Stimulated activated CD8-positive, alpha-beta memory T cell treated with anti-CD3 and anti-CD28 coated beads, Interleukin-4, amount 100 ng/mL, for 1 hour (primary cell): ENCODE measurements at regions not wholly inside any gene's neighbourhood (a gene's known extent, or its start where the extent isn't known, plus 50 kb on each side); places are given as distances from the start of the nearest gene placed in this dataset.

Source experiments
- DNase-seq, 2 donors: peaks; one replicate each; pipeline ENCODE4 v3.0.0-alpha.2; 2020; ENCODE audit warnings: low read depth in 2 of 2, low spot score in 1 of 2

- no peak for DNase-seq
Observed at GRCh38 chr2:6392354-6392753, 473.4 kb downstream of the CMPK2 start.

GRCh38 chr2:6392966-6393365 lies 472.7 kb downstream of the CMPK2 start:
- DNase-seq: no peak

GRCh38 chr2:6393819-6394218 lies 471.9 kb downstream of the CMPK2 start:
- no peak for DNase-seq

- DNase-seq: no peak
Observed at GRCh38 chr2:6394276-6394675, 471.4 kb downstream of the CMPK2 start.

- no peak for DNase-seq
Observed at GRCh38 chr2:6398421-6398820, 467.3 kb downstream of the CMPK2 start.

GRCh38 chr2:6401301-6401700 lies 464.4 kb downstream of the CMPK2 start:
- DNase-seq: no peak

- no peak for DNase-seq
Observed at GRCh38 chr2:6408057-6408456, 457.6 kb downstream of the CMPK2 start.

- DNase-seq: no peak
Observed at GRCh38 chr2:6410313-6410712, 455.4 kb downstream of the CMPK2 start.

GRCh38 chr2:6412533-6413091 lies 453.1 kb downstream of the CMPK2 start:
- no peak for DNase-seq

- DNase-seq: no peak
Observed at GRCh38 chr2:6417050-6417449, 448.7 kb downstream of the CMPK2 start.

- DNase-seq: no peak
Observed at GRCh38 chr2:6418291-6418690, 447.4 kb downstream of the CMPK2 start.

GRCh38 chr2:6421138-6421730 lies 444.5 kb downstream of the CMPK2 start:
- DNase-seq: no peak

- DNase-seq: no peak
Observed at GRCh38 chr2:6421888-6422287, 443.8 kb downstream of the CMPK2 start.

- no peak for DNase-seq
Observed at GRCh38 chr2:6423157-6423556, 442.6 kb downstream of the CMPK2 start.

- DNase-seq: no peak
Observed at GRCh38 chr2:6423944-6424343, 441.8 kb downstream of the CMPK2 start.

GRCh38 chr2:6425032-6425431 lies 440.7 kb downstream of the CMPK2 start:
- no peak for DNase-seq

- DNase-seq: no peak
Observed at GRCh38 chr2:6429210-6429986, 436.3 kb downstream of the CMPK2 start.

GRCh38 chr2:6434438-6434837 lies 431.3 kb downstream of the CMPK2 start:
- DNase-seq: no peak

GRCh38 chr2:6441800-6442199 lies 423.9 kb downstream of the CMPK2 start:
- no peak for DNase-seq

GRCh38 chr2:6442252-6442985 lies 423.3 kb downstream of the CMPK2 start:
- DNase-seq: no peak

- DNase-seq: no peak
Observed at GRCh38 chr2:6443061-6443823, 422.5 kb downstream of the CMPK2 start.
